Keratinocyte (primary cell): ENCODE measurements at regions not wholly inside any gene's neighbourhood (a gene's known extent, or its start where the extent isn't known, plus 50 kb on each side); places are given as distances from the start of the nearest gene placed in this dataset.

Experiments used
- DNase-seq: peaks from one replicate; pipeline ENCODE4 v3.0.0-alpha.2; 2011; ENCODE audit warnings: low read depth, missing footprints, low spot score
- FAIRE-seq: peaks from 2 replicates; lab custom pipeline; 2011; peaks lifted over from hg19 to GRCh38; lab: Jason Lieb, UNC
- H2AFZ ChIP-seq: 2 replicates; pipeline ENCODE4 v1.6.0; 2012; ENCODE audit warnings: low read length, control low read depth, inconsistent platforms; ENCODE audit not compliant: control insufficient read depth
- H3K27ac ChIP-seq: 2 replicates; pipeline ENCODE4 v1.5.1; 2011; ENCODE audit warnings: low read length; ENCODE audit not compliant: control insufficient read depth, insufficient read depth
- H3K27me3 ChIP-seq: 3 replicates; pipeline ENCODE4 v1.6.0; 2011; ENCODE audit warnings: low read length; ENCODE audit not compliant: control insufficient read depth, insufficient read depth; ENCODE audit errors: extremely low read depth
- H3K36me3 ChIP-seq, 2 experiments: 2 replicates in 1 of 2; 3 replicates in 1 of 2; pipeline ENCODE4 v1.5.1; 2011; ENCODE audit warnings: low read length in 2 of 2, mild to moderate bottlenecking in 1 of 2; ENCODE audit not compliant: control insufficient read depth in 2 of 2, insufficient read depth in 2 of 2; ENCODE audit errors: extremely low read depth in 1 of 2
- H3K4me1 ChIP-seq: 3 replicates; pipeline ENCODE4 v1.5.1; 2011; ENCODE audit warnings: low read length; ENCODE audit not compliant: control insufficient read depth, insufficient read depth; ENCODE audit errors: extremely low read depth
- H3K4me2 ChIP-seq: 3 replicates; pipeline ENCODE4 v1.6.0; 2011; ENCODE audit warnings: low read depth, low read length; ENCODE audit not compliant: control insufficient read depth, insufficient read depth; ENCODE audit errors: extremely low read depth
- H3K4me3 ChIP-seq, 3 experiments: fragments of 200-600 bp in 1 of 3; sonication (generic) in 1 of 3; 2 replicates in 2 of 3; 3 replicates in 1 of 3; pipeline ENCODE4 v1.5.1; 2011 to 2016; ENCODE audit warnings: low read length in 3 of 3, mild to moderate bottlenecking in 3 of 3, control low read depth in 2 of 3, inconsistent platforms in 1 of 3, low read depth in 1 of 3, mixed read lengths in 1 of 3, mixed run types in 1 of 3, moderate library complexity in 1 of 3; ENCODE audit not compliant: control insufficient read depth in 2 of 3, insufficient read depth in 2 of 3; ENCODE audit errors: extremely low read depth in 1 of 3
- H3K79me2 ChIP-seq: 2 replicates; pipeline ENCODE4 v1.6.0; 2012; ENCODE audit warnings: low read length; ENCODE audit not compliant: control insufficient read depth, insufficient read depth
- H3K9ac ChIP-seq: 3 replicates; pipeline ENCODE4 v1.6.0; 2011; ENCODE audit warnings: low read length; ENCODE audit not compliant: control insufficient read depth, insufficient read depth; ENCODE audit errors: extremely low read depth
- H3K9me1 ChIP-seq: 3 replicates; pipeline ENCODE4 v1.6.0; 2011; ENCODE audit warnings: low read length; ENCODE audit not compliant: control insufficient read depth, insufficient read depth; ENCODE audit errors: extremely low read depth
- H3K9me3 ChIP-seq: 2 replicates; pipeline ENCODE4 v1.5.1; 2012; ENCODE audit warnings: low read depth, low read length; ENCODE audit not compliant: control insufficient read depth
- H4K20me1 ChIP-seq: 3 replicates; pipeline ENCODE4 v1.6.0; 2011; ENCODE audit warnings: low read length; ENCODE audit not compliant: control insufficient read depth, insufficient read depth; ENCODE audit errors: extremely low read depth
- CTCF ChIP-seq, 3 experiments: IDR thresholded peaks in 1 of 3; conservative IDR thresholded peaks in 1 of 3; optimal IDR thresholded peaks in 1 of 3; 2 replicates in 2 of 3; 3 replicates in 1 of 3; pipeline versions ENCODE3 to v1.5.1; 2011; ENCODE audit warnings: low read length in 3 of 3, mild to moderate bottlenecking in 3 of 3, moderate library complexity in 2 of 3, control low read depth in 1 of 3, inconsistent platforms in 1 of 3; ENCODE audit not compliant: insufficient read depth in 2 of 3; ENCODE audit errors: extremely low read depth in 1 of 3
- EZH2 ChIP-seq: IDR thresholded peaks from one replicate; pipeline ENCODE4 v1.6.1; 2012; ENCODE audit warnings: inconsistent platforms, mild to moderate bottlenecking, low read length, moderate library complexity
- dilution Hi-C: fragments of 300-500 bp; cut with MboI; formaldehyde crosslinking; loops from one replicate; pipeline ENCODE4 v1.7.0; 2020; ENCODE audit warnings: low sequenced_read_pairs; ENCODE audit not compliant: extremely low pct_ligation_motif_present

- Histone ChIP-seq H4K20me1 (no peaks in the 10 kb centered on the region), H3K9me1 (no peaks in the 10 kb centered on the region), H3K36me3 (no peaks in the 10 kb centered on the region), H3K4me2 (no peak overlapping the region), H3K9ac (no peak overlapping the region), H3K27me3 (no peaks in the 10 kb centered on the region), H2AFZ (no peak overlapping the region), H3K4me3 (no peak overlapping the region), H3K4me1 (no peaks in the 10 kb centered on the region), H3K79me2 (no peaks in the 10 kb centered on the region), H3K9me3 (no peaks in the 10 kb centered on the region), H3K27ac (no peak overlapping the region)
- DNase-seq, result no peak
- TF ChIP-seq CTCF (optimal IDR thresholded peaks at IDR 0.05 in 1 of 3, IDR thresholded peaks at IDR 0.05 in 1 of 3, conservative IDR thresholded peaks at IDR 0.05 in 1 of 3; ENCODE audit: extremely low read depth in 1 of 3, insufficient read depth in 2 of 3, low read length in 3 of 3), result no peak
- no peak for TF ChIP-seq EZH2
- no peak for FAIRE-seq
- dilution Hi-C loops, result no loop called here
Observed at GRCh38 chr2:117271631-117272030, 542.9 kb upstream of the DDX18 start.

GRCh38 chr2:117273009-117273671, 541.4 kb upstream of the DDX18 start:
- Histone ChIP-seq H3K36me3 (no peaks in the 10 kb centered on the region), H3K9me1 (no peaks in the 10 kb centered on the region), H4K20me1 (no peaks in the 10 kb centered on the region), H3K4me1 (no peaks in the 10 kb centered on the region), H3K79me2 (no peaks in the 10 kb centered on the region), H3K27ac (no peak overlapping the region), H3K27me3 (no peaks in the 10 kb centered on the region), H3K9ac (no peak overlapping the region), H2AFZ (no peak overlapping the region), H3K9me3 (no peaks in the 10 kb centered on the region), H3K4me3 (no peak overlapping the region), H3K4me2 (no peak overlapping the region)
- no peak for TF ChIP-seq CTCF (optimal IDR thresholded peaks at IDR 0.05 in 1 of 3, IDR thresholded peaks at IDR 0.05 in 1 of 3, conservative IDR thresholded peaks at IDR 0.05 in 1 of 3; ENCODE audit: extremely low read depth in 1 of 3, insufficient read depth in 2 of 3, low read length in 3 of 3)
- dilution Hi-C loops, result no loop called here
- FAIRE-seq, result no peak
- no peak for DNase-seq
